CMK (cell line): ENCODE measurements at regions not wholly inside any gene's neighbourhood (a gene's known extent, or its start where the extent isn't known, plus 50 kb on each side); places are given as distances from the start of the nearest gene placed in this dataset.

Experiments used
- DNase-seq: peaks from one replicate; pipeline ENCODE4 v3.0.0-alpha.2; 2010; ENCODE audit warnings: low read depth

DNA sequence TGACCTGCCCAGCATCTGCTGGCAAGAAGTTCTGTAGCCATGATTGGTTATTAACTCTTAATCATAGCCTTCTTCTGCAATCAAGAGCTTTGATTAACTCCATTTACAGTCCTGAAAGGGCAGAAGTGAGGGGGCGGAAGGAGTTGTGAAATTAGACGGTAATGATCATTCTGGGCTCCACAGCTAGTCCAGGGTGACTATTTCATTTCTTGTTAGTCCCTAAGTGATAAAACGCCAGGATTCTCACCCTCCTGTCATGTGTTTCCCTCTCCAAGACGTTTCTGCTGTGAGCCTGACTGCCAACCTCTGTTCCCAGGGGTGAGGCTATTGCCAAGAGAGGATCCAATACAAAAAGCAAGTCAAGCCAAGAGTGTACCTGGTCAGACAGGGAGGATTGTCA is 155.9 kb upstream of the IPO5 start:
- DNase-seq: no peak

GRCh38 chr13:97798171-97798821 is 155.2 kb upstream of the IPO5 start:
- DNase-seq: no peak

DNA sequence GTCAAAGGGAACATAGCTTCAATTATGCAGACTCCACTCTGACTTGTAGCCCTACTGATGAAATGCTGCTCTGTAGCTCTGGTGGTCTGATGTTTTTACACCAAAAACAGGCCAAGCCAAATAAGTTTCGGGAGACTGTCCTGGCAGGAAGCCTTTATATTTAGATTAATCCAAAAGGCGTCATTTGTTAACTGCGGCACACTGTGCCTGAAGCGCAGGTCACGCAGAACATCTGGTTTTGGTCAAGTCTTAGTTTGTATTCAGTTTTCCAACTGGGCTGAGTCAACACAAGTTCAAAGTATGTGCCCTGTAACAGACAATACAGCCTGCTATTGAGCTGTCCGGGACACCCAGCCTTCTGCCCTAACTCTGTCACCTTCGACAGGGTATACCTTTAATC is 154.6 kb upstream of the IPO5 start:
- DNase-seq: no peak

DNA sequence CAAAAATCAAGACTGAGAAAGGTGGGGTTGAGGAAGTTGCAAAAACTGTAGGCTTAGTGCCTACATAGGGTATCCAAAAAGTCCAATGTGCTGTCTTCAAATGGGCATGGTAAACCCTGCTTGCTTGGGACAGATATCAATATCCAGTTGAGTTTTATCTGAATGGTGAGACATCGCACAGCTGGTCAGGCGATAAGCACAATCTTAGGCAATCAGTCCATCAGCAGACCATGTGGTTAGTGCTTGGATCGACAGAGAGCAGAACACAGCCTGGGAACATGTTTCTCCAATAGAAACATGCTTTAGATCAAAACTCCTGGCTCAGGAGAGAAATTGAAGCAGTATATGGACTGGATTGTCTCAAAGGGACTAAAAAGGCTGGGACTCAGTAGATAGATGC is 151.3 kb upstream of the IPO5 start:
- DNase-seq: peak; percentile 27

DNA sequence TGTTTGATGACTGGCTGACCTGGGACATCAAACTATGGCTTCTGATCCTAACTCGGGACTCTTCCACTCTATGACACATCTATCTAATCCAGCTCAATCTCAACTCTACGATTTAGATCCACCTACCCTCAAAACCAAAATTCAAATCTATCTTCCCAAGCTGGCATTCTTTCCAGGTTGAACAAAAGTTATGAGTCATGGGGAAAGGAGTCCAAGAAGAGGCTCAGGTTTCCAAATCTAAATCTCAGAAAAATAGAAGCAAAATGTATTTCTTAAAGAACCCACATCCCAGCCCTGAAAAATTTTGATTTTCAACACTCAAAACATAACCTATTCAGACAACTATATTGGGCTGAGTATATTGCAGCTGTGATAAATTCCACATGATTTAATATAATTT is 143.9 kb upstream of the IPO5 start:
- no peak for DNase-seq

- DNase-seq: no peak
These were observed 143.3 kb upstream of the IPO5 start for GRCh38 chr13:97810152-97810551.

GRCh38 chr13:97822377-97822776 is 131.1 kb upstream of the IPO5 start:
- no peak for DNase-seq

DNA sequence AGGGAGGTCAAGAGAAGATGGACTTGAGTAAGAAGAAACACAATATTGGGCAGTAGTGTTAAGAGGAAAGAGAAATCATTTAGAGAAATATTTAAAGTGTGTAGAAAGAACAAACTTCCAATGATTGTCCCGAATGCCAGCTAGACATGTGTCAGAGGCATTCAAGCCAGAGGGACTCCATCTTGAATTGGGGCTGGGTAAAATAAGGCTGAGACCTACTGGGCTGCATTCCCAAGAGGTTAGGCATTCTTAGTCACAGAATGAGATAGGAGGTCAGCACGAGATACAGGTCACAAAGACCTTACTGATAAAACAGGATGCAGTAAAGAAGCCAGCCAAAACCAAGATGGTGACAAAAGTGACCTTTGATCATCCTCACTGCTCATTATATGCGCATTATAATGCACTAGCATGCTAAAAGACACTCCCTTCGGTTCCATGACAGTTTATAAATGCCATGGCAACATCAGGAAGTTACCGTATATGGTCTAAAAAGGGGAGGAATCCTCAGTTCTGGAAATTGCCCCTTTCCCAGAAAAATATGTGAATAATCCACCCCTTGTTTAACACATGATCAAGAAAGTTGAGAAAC is 127.0 kb upstream of the IPO5 start:
- DNase-seq: no peak

GRCh38 chr13:97834250-97834649 is 119.2 kb upstream of the IPO5 start:
- DNase-seq: no peak

- DNase-seq: no peak
These were observed 110.3 kb upstream of the IPO5 start for GRCh38 chr13:97843189-97843588.

GRCh38 chr13:97844151-97844550 is 109.3 kb upstream of the IPO5 start:
- no peak for DNase-seq

DNA sequence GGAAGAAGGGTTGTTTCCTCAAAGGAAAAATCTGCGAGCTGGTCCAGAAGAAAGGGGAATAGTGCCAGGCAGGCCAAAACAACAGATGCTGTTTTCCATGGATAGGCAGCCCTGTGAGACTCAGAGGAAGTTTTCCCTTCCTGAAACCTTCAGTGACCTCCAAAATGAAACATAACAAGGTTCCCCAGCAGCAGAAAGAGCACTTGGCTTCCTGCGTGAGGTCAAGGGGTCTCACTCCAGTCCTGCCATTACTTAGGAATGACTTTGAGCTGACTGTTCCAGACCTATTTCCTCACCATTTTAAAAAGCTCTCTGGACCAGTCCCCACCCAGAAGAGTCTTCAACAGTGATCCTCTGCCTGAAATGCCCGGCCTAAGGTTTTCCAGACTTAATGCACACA is 104.6 kb upstream of the IPO5 start:
- no peak for DNase-seq

- no peak for DNase-seq
These were observed 104.2 kb upstream of the IPO5 start for GRCh38 chr13:97849305-97849704.

GRCh38 chr13:97851269-97851668 is 102.2 kb upstream of the IPO5 start:
- no peak for DNase-seq

DNA sequence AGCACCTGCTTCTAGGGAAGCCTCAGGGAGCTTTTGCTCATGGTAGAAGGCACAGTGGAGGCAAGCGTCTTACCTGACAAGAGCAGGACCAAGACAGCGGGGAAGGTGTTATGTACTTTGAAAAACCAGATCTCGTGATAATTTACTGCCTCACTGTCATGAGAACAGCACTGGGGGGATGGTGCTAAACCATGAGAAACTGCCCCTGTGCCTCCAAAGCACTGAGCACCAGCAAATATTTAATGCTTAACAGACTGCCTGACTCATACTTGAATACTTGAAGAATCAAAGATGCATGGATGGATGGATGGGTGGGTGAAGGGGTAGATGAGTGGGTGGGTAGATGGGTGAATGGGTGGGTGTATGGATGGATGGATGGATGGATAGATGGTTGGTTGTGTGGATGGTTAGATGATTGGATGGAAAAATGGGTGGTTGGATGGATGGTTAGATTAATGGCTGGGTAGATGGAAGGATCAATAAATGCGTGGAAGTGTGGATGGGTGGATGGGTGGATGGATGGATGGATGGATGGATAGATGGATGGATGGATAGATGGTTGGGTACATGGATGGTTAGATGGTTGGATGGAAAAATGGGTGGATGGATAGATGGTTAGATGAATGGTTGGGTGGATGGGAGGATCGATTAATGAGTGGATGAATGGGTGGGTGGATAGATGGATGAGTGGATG is 101.1 kb upstream of the IPO5 start:
- DNase-seq: no peak

- no peak for DNase-seq
These were observed 99.9 kb upstream of the IPO5 start for GRCh38 chr13:97853550-97853949.

GRCh38 chr13:97855570-97856303 is 97.7 kb upstream of the IPO5 start:
- peak; percentile 49 for DNase-seq

DNA sequence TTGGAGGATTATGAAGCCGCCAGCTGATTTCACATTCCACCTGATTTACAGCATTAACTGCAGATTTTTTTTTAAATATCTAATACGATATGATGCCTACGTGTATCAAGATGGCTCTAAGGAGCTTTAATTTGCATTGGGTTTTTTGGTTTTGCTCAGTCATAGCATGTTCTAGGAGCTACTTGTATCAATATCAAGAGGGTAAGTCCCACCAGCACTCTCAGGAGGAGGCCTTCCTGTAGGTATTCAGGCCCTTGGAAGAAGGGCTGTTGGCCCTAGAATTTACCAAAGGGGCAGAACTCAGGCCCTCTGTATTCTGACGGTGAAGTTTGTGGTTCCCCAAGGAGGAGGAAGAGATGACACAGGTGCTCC is 97.2 kb upstream of the IPO5 start:
- DNase-seq: no peak

DNA sequence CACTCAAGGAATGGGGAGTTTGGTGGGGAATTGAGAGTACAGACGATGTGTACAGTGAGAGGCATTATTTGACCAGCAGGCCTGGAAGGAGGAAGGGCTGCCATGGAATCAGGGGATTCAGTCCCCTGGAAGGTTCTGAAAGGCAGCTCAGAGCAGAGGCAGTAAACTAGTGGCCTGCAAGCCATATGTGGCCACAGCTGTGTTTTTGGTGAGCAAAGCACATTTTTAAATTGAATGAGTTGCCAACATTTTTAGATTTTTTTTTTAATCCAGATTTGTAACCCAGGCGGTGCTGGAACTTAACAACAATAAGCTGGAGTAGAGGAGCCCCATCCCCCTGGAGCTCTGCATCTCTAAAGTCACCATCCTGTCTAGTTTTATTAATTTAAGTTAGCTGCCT is 95.3 kb upstream of the IPO5 start:
- DNase-seq: no peak

GRCh38 chr13:97866346-97866745 is 87.1 kb upstream of the IPO5 start:
- no peak for DNase-seq

GRCh38 chr13:97866751-97867150 is 86.7 kb upstream of the IPO5 start:
- no peak for DNase-seq

DNA sequence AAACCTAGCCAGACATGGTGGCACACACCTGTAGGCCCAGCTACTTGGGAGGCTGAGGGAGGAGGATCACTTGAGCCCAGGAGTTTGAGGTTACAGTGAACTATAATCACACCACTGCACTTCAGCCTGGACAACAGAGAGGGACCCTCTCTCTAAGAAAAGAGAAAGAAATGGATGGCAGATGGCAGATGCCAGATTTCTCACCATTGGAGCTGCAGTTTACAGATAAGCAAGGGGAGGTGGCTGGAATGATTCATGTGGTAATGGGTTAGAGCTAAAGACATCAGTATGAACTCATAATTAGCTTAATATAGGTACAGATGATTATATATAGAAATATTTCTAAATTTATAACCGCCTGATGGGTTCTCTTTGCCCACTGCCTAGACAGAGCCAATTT is 80.1 kb upstream of the IPO5 start:
- no peak for DNase-seq

- no peak for DNase-seq
These were observed 78.3 kb upstream of the IPO5 start for GRCh38 chr13:97875218-97875617.
